GM19397 (cell line): ENCODE measurements at regions not wholly inside any gene's neighbourhood (a gene's known extent, or its start where the extent isn't known, plus 50 kb on each side); places are given as distances from the start of the nearest gene placed in this dataset.

Source experiments
- ATAC-seq: cut with Tn5 transposase; IDR thresholded peaks from one replicate; pipeline ENCODE4 v1.9.1; 2021; ENCODE audit warnings: mild to moderate bottlenecking, moderate library complexity; ENCODE audit not compliant: unreplicated experiment

GRCh38 chr5:56466136-56466816, 233.1 kb upstream of the ANKRD55 start:
- ATAC-seq = no peak

GRCh38 chr5:56465769-56466135, 232.6 kb upstream of the ANKRD55 start:
- no peak for ATAC-seq

- no peak for ATAC-seq
These were observed 232.0 kb upstream of the ANKRD55 start for GRCh38 chr5:56464935-56465768.

- no peak for ATAC-seq
These were observed 230.9 kb upstream of the ANKRD55 start for GRCh38 chr5:56463944-56464571.

GRCh38 chr5:56461584-56461983, 228.5 kb upstream of the ANKRD55 start:
- no peak for ATAC-seq

GRCh38 chr5:56460681-56461191, 227.6 kb upstream of the ANKRD55 start:
- no peak for ATAC-seq

- ATAC-seq = no peak
These were observed 227.0 kb upstream of the ANKRD55 start for GRCh38 chr5:56460195-56460546.

GRCh38 chr5:56459394-56460194, 226.5 kb upstream of the ANKRD55 start:
- no peak for ATAC-seq

- no peak for ATAC-seq
These were observed 225.0 kb upstream of the ANKRD55 start for GRCh38 chr5:56457887-56458812.

- no peak for ATAC-seq
These were observed 222.9 kb upstream of the ANKRD55 start for GRCh38 chr5:56456002-56456401.

- ATAC-seq = no peak
These were observed 222.3 kb upstream of the ANKRD55 start for GRCh38 chr5:56455417-56455816.

- no peak for ATAC-seq
These were observed 221.2 kb upstream of the ANKRD55 start for GRCh38 chr5:56454219-56454862.

- ATAC-seq = no peak
These were observed 218.6 kb upstream of the ANKRD55 start for GRCh38 chr5:56451742-56452141.

GRCh38 chr5:56450766-56451165, 217.6 kb upstream of the ANKRD55 start:
- no peak for ATAC-seq

GRCh38 chr5:56449071-56449640, 216.0 kb upstream of the ANKRD55 start:
- ATAC-seq = no peak

GRCh38 chr5:56447656-56448055, 214.5 kb upstream of the ANKRD55 start:
- no peak for ATAC-seq

GRCh38 chr5:56447232-56447631, 214.1 kb upstream of the ANKRD55 start:
- no peak for ATAC-seq

GRCh38 chr5:56446728-56447127, 213.6 kb upstream of the ANKRD55 start:
- ATAC-seq = no peak

GRCh38 chr5:56443826-56444225, 210.7 kb upstream of the ANKRD55 start:
- ATAC-seq = no peak
